Right lobe of liver (tissue), 6 donors: ENCODE measurements at regions not wholly inside any gene's neighbourhood (a gene's known extent, or its start where the extent isn't known, plus 50 kb on each side); places are given as distances from the start of the nearest gene placed in this dataset.

Experiments
- ATAC-seq, 4 donors: fragments of 200-7000 bp; cut with Tn5 transposase; one replicate each; pipeline ENCODE4 v1.9.1; 2020; ENCODE audit warnings: mild to moderate bottlenecking in 4 of 4, moderate library complexity in 4 of 4
- DNase-seq, 3 donors: peaks; one replicate each; pipeline ENCODE4 v3.0.0-alpha.2; 2020
- H3K27ac ChIP-seq, 3 donors: fragments of 200-600 bp; one replicate each; pipeline ENCODE4 v1.8.0; 2022
- H3K27me3 ChIP-seq, 2 donors: fragments of 200-600 bp; one replicate each; pipeline ENCODE4 v1.8.0; 2022
- H3K36me3 ChIP-seq, 4 donors: fragments of 200-600 bp; sonication (generic) in 1 of 4; one replicate each; pipeline versions ENCODE4 v1.5.1 to v1.8.0; 2017 to 2022; ENCODE audit warnings: control low read depth in 1 of 4
- H3K4me1 ChIP-seq, 4 donors: fragments of 200-600 bp; sonication (generic) in 1 of 4; one replicate each; pipeline versions ENCODE4 v1.5.1 to v1.8.0; 2017 to 2022; ENCODE audit warnings: control low read depth in 1 of 4
- H3K4me3 ChIP-seq, 3 donors: fragments of 200-600 bp; one replicate each; pipeline ENCODE4 v1.8.0; 2022
- H3K9me3 ChIP-seq, 4 donors: fragments of 200-600 bp; sonication (generic) in 1 of 4; one replicate each; pipeline versions ENCODE4 v1.5.1 to v1.8.0; 2017 to 2022; ENCODE audit warnings: control low read depth in 1 of 4
- CTCF ChIP-seq, 4 donors: fragments of 200-600 bp in 3 of 4; fragments of 450-650 bp in 1 of 4; IDR thresholded peaks; one replicate each; pipeline versions ENCODE4 v1.5.1 to v1.8.0; 2016 to 2022; ENCODE audit warnings: antibody characterized with exemption in 4 of 4, mild to moderate bottlenecking in 2 of 4
- POLR2A ChIP-seq: fragments of 450-650 bp; IDR thresholded peaks from one replicate; pipeline ENCODE4 v1.6.1; 2017; ENCODE audit warnings: antibody characterized with exemption, mild to moderate bottlenecking
- WGBS: methylation state at CpG from one replicate; pipeline ENCODE4 v1.1.6; 2018; ENCODE audit warnings: low coverage, low lambda C conversion rate; ENCODE audit not compliant: insufficient coverage; ENCODE audit errors: missing lambda C conversion rate; 5-methylcytosine and 5-hydroxymethylcytosine counted together
- intact Hi-C, 2 donors: fragments of 100-400 bp; cut with DNase I; formaldehyde crosslinking; loops; one replicate each; pipeline versions ENCODE4 v1.11.2 to v1.14.1; 2022
- donor health status: DM: no; HTN: yes; CAD: no.
- donor health status: DM: no; HTN: no; CAD: no.
- donor health status: DM: no; HTN: no; CAD: no.
- donor health status: DM: no; HTN: yes; CAD: no.
- donor health status: DM: no; HTN: yes; CAD: no.

GRCh38 chr18:56107821-56108477 is 520.0 kb upstream of the TCF4 start:
- no peaks in the 10 kb centered on the region for H3K4me1 ChIP-seq
- TF ChIP-seq POLR2A (no peak), CTCF (IDR thresholded peaks at IDR 0.05) (no peak)
- WGBS: 74% methylated on average over 5 of the region's 5 CpGs
- intact Hi-C loops: no loop called here
- DNase-seq (no peak), ATAC-seq (no peak)
- H3K36me3 ChIP-seq: no peaks in the 10 kb centered on the region
- no peaks in the 10 kb centered on the region for H3K27me3 ChIP-seq
- no peaks in the 10 kb centered on the region for H3K9me3 ChIP-seq
- no peak overlapping the region for H3K4me3 ChIP-seq
- no peak overlapping the region for H3K27ac ChIP-seq

- no peak for DNase-seq
Measured at GRCh38 chr18:56100090-56100722, 512.2 kb upstream of the TCF4 start.

GRCh38 chr18:56097621-56098020 is 509.6 kb upstream of the TCF4 start:
- no peak overlapping the region for H3K4me3 ChIP-seq
- H3K36me3 ChIP-seq: no peaks in the 10 kb centered on the region
- H3K4me1 ChIP-seq: no peaks in the 10 kb centered on the region
- H3K9me3 ChIP-seq: no peaks in the 10 kb centered on the region
- TF ChIP-seq POLR2A (no peak), CTCF (IDR thresholded peaks at IDR 0.05) (no peak)
- H3K27me3 ChIP-seq: no peaks in the 10 kb centered on the region
- DNase-seq (no peak), ATAC-seq (no peak)
- intact Hi-C loops: no loop called here
- no peak overlapping the region for H3K27ac ChIP-seq
- WGBS: 88% methylated on average over 4 of the region's 5 CpGs

More at GRCh38 chr18:56100090-56100722, 512.2 kb upstream of the TCF4 start:
- no peaks in the 10 kb centered on the region for H3K9me3 ChIP-seq
- no peaks in the 10 kb centered on the region for H3K36me3 ChIP-seq
- WGBS: 64% methylated on average over 6 of the region's 6 CpGs
- ATAC-seq: no peak
- H3K27ac ChIP-seq: no peak overlapping the region
- H3K4me3 ChIP-seq: no peak overlapping the region
- no peaks in the 10 kb centered on the region for H3K27me3 ChIP-seq
- no peak for TF ChIP-seq POLR2A
- TF ChIP-seq CTCF (IDR thresholded peaks at IDR 0.05): no peak
- intact Hi-C loops: no loop called here
- H3K4me1 ChIP-seq: no peaks in the 10 kb centered on the region

GRCh38 chr18:56096861-56097260 is 508.9 kb upstream of the TCF4 start:
- no peaks in the 10 kb centered on the region for H3K9me3 ChIP-seq
- no peaks in the 10 kb centered on the region for H3K27me3 ChIP-seq
- TF ChIP-seq POLR2A (no peak), CTCF (IDR thresholded peaks at IDR 0.05) (no peak)
- no peaks in the 10 kb centered on the region for H3K4me1 ChIP-seq
- WGBS: 82% methylated on average over 4 of the region's 4 CpGs
- intact Hi-C loops: no loop called here
- H3K4me3 ChIP-seq: no peak overlapping the region
- DNase-seq (no peak), ATAC-seq (no peak)
- no peaks in the 10 kb centered on the region for H3K36me3 ChIP-seq
- H3K27ac ChIP-seq: no peak overlapping the region
